ENCODE measurements at regions not wholly inside any gene's neighbourhood (a gene's known extent, or its start where the extent isn't known, plus 50 kb on each side); places are given as distances from the start of the nearest gene placed in this dataset.
"Not testable (repeated sequence)": the region's sequence is repeated elsewhere in the genome, so short reads cannot be mapped to it uniquely, and the experiment has no call there.

- in situ Hi-C loops (cut with HindIII; ENCODE audit: low sequenced_read_pairs) = no loop called here
Observed at GRCh38 chr6:122202576-122203137, 196.8 kb upstream of the HSF2 start.

DNA sequence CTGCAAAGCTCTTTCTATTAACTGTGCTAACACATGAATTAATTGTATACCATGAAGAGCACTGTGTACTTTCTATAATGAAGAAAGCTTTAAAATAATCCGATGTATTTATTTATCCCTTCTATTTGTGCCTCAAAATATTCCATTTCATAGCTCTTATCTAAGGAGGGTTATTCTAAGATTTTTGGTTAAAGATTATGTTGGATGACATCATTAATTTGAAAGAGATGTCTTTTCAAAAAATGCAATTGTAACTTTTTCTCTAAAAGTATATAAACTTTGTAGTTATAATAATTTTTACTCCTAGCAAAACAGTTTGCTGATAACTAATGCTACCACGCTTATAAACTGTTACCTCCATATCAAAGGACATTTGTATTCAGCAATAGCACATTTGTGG, 192.4 kb upstream of the HSF2 start:
- in situ Hi-C loops (cut with HindIII; ENCODE audit: low sequenced_read_pairs) = no loop called here

DNA sequence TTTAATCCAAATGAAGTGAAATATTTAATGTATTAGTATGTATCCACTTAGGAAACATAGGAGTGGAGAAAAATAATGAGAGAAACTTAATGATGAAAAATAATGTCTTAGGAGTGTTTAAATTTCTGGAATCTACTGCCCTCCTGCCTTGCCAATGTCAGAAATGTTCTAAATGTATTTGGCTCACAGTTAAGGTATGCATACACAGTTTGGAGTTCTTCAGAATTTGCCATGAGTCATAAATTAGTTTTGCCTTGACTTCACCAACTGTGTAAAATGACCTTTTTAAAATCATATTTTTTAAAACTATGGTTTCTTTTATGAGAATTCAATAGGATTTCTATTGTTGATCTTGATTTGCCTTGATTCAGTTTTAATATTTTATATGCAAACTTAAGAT, 191.7 kb upstream of the HSF2 start:
- in situ Hi-C loops (cut with HindIII; ENCODE audit: low sequenced_read_pairs) = no loop called here

DNA sequence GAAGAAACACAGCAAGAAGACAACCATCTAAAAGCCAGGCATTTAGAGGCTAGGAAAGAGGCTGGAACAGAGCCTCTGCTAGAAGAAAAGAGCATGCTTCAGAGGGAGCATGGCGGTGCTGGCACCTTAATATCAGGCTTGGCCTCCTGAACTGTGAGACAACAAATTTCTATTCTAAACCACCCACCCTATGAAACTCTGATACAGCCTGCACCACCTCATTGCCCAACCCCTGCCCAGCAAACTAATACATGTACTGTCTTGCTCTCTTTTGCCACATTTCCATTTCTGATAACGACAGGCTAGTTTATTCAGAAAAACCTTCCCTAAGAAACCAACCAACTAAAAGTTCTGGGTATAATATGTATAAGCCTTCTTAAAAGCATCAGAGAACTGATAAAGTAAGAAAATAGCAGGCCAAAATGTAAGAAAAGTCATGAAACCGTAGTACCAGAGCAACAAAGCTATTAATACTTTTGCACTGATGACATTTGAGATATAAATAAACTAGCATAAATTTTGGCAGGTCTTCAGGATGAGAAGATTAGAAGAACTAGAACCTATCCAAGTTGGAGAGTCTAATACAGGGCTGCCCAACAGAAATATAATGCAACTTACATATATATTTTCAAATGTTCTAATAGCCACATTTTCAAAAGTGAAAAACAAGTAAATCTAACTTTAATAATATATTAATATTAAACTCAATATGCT, 184.7 kb upstream of the HSF2 start:
- in situ Hi-C loops (cut with HindIII; ENCODE audit: low sequenced_read_pairs) = no loop called here

DNA sequence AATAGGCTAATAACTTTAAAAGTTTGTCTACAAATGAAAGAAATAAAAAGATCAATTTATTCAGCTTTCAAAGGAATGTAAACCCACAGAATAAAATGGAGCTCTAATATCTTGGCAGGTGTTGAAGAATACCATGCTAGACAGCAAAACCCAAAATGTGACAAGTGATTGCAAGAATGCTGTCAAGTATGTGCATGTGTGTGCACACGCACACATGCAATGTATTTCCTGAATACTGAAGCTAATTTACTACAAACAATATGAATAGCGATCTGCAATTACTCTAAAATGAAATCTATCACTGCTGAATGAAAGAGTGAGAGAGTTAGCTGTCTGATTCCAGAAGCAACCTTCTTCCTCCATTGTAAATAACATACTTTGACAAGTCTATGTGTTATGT, 179.2 kb upstream of the HSF2 start:
- in situ Hi-C loops (cut with HindIII; ENCODE audit: low sequenced_read_pairs) = no loop called here

DNA sequence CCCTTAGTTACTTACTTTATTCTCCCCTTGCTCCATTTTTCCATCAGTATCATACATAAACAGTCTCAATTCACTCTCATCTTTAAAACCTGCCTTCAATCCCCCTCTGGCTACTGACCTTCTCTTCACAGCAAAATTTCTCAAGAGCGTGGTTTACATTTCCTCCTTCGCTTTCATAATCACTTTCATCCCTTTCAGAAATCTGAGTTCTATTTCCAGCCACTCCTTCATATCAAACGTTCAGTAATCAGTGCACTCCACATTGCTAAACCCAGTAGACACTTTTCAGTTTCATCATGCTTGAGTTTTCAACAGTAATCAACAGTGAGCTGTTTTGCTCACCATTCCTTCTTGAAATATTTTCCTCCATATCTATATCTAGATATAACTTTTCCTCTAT, 176.7 kb upstream of the HSF2 start:
- in situ Hi-C loops (cut with HindIII; ENCODE audit: low sequenced_read_pairs) = no loop called here

- in situ Hi-C loops (cut with HindIII; ENCODE audit: low sequenced_read_pairs) = no loop called here
Observed at GRCh38 chr6:122223251-122223650, 176.2 kb upstream of the HSF2 start.

GRCh38 chr6:122238861-122239260, 160.6 kb upstream of the HSF2 start:
- in situ Hi-C loops (cut with HindIII; ENCODE audit: low sequenced_read_pairs) = no loop called here

GRCh38 chr6:122246906-122247658, 152.4 kb upstream of the HSF2 start:
- in situ Hi-C loops (cut with HindIII; ENCODE audit: low sequenced_read_pairs) = no loop called here

DNA sequence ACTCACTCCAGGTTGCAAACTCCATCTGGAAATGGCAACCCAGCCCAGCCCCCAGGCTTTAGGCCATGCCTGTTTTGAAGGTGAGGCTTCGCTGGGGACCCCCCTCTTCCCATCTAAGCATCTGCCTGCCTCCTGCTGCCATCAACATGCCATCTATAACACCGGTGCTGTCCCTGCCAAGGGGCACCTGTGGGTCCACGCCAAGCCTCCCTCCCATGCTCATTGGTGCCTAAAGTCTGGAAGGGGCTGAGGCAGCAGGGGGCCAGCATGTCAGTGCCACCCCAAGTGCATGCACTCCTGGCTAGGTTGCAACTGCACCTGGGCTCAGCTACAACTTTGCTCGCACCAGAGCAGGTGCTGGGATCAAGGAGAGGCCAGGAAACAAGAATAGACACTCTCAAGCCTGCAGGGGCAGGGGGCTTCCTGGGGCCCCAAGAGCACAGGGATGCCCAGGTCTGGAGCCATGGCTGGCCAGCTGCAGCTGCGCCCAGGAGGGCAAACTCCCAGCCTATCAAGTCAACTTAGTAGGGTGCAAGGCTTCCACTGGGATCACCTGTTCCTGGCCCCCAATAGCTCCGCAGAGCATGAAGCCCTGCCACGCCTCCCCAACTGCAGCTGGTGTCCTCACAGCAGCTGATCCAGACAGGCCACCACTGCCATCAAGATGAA, 151.3 kb upstream of the HSF2 start:
- in situ Hi-C loops (cut with HindIII; ENCODE audit: low sequenced_read_pairs) = no loop called here

- in situ Hi-C loops (cut with HindIII; ENCODE audit: low sequenced_read_pairs) = no loop called here
Observed at GRCh38 chr6:122248844-122249243, 150.6 kb upstream of the HSF2 start.

- in situ Hi-C loops (cut with HindIII; ENCODE audit: low sequenced_read_pairs) = no loop called here
Observed at GRCh38 chr6:122258839-122259238, 140.6 kb upstream of the HSF2 start.

- in situ Hi-C loops (cut with HindIII; ENCODE audit: low sequenced_read_pairs) = no loop called here
Observed at GRCh38 chr6:122264557-122264956, 134.9 kb upstream of the HSF2 start.

GRCh38 chr6:122265755-122266154, 133.7 kb upstream of the HSF2 start:
- in situ Hi-C loops (cut with HindIII; ENCODE audit: low sequenced_read_pairs) = no loop called here

DNA sequence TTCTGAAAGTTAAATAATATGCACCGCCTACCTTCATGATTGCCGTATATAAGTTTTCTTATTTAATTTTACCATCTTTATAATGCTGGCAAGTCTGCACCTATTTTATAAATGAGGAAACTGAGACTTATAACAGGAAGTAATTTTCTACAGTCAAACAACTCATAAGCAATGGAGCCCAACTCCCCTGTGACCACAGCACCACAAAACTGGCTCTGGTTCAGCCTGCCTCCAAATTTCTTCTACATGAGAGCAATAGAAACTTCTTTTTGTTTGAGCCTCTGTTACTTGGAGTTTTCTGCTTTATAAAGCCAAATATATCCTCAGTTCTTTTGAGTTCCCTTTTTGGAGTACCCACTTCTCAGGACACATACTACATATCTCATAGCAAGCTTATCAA, 131.1 kb upstream of the HSF2 start:
- in situ Hi-C loops (cut with HindIII; ENCODE audit: low sequenced_read_pairs) = no loop called here

DNA sequence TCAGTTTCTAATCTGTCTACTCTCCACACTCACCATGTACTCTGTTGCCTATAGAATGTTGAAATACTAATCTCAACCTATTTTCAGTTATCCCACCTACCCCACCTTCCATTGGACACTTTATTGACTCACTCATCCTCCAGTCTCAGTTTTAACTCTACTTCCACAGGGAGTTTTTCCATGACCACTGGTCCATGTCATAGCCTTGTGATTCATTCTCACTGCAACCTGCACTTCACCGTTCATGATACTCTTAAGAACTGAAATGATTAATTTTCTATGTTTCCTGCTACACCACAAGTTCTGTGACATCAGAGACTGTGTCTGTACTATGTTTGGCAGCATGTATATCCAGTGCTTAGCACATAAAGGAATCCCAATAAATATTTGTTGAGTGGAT, 122.8 kb upstream of the HSF2 start:
- in situ Hi-C loops (cut with HindIII; ENCODE audit: low sequenced_read_pairs) = no loop called here

- in situ Hi-C loops (cut with HindIII; ENCODE audit: low sequenced_read_pairs) = not testable (repeated sequence)
Observed at GRCh38 chr6:122280105-122281021, 119.1 kb upstream of the HSF2 start.

GRCh38 chr6:122283884-122284283, 115.6 kb upstream of the HSF2 start:
- in situ Hi-C loops (cut with HindIII; ENCODE audit: low sequenced_read_pairs) = no loop called here

- in situ Hi-C loops (cut with HindIII; ENCODE audit: low sequenced_read_pairs) = no loop called here
Observed at GRCh38 chr6:122284848-122285247, 114.6 kb upstream of the HSF2 start.

DNA sequence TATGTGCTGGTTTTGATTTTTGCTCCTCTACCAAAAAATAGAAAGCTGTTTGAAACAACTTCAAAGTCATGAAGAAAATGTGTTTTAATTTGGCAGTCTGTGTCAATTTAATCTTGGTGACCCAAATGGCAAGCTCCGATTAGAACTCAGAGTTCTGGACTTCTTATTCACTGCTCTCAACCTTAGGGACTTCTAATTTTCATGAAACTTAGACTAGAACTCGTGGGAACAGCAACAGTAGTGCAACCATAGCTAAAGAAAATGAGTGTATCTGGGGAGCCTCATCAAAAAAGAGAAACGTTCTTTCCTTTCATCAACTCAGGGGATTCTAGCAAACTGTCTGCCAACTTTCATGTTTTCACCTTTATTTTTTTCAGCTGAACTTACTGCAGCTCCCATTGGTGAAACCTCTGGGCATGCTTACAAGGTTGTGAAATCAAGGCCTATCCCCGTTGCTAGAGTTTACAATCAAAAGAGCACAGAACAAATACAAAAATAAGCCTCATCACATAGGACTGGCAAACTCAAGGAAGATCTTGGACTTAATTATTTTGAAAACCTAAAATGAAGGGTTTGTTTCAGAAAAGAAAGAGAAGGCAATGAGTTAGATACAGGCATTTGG, 114.0 kb upstream of the HSF2 start:
- in situ Hi-C loops (cut with HindIII; ENCODE audit: low sequenced_read_pairs) = no loop called here
